ENCODE measurements at regions not wholly inside any gene's neighbourhood (a gene's known extent, or its start where the extent isn't known, plus 50 kb on each side); places are given as distances from the start of the nearest gene placed in this dataset.
A peak's percentile ranks its signal among the peaks of the same experiment; 100 is the strongest.

GRCh38 chr2:41981417-41981816, 66.4 kb upstream of the PKDCC start:
- H3K4me3 Mint-ChIP-seq (ENCODE audit: unreplicated experiment) = no peak overlapping the region
- Histone ChIP-seq H3K4me1 (ENCODE audit: insufficient read depth, low read length) (no peaks in the 10 kb centered on the region), H3K36me3 (ENCODE audit: insufficient read depth, low read length) (no peaks in the 10 kb centered on the region), H3K9ac (ENCODE audit: low read length) (no peak overlapping the region), H3K9me3 (ENCODE audit: insufficient read depth, low read depth, low read length) (no peaks in the 10 kb centered on the region), H3K4me2 (ENCODE audit: low read length) (no peak overlapping the region), H3K4me3 (ENCODE audit: insufficient read depth, low read depth, low read length) (no peak overlapping the region), H3K27ac (ENCODE audit: low read depth, low read length) (no peak overlapping the region), H3K27me3 (ENCODE audit: insufficient read depth, low read length) (peaks cover 7% of the 10 kb centered on the region), H2AFZ (ENCODE audit: low read depth, low read length) (no peak overlapping the region), H3K79me2 (ENCODE audit: insufficient read depth, low read length) (no peaks in the 10 kb centered on the region), H4K20me1 (ENCODE audit: insufficient read depth, low read length) (no peaks in the 10 kb centered on the region)
- H3K36me3 Mint-ChIP-seq (ENCODE audit: low read depth, unreplicated experiment) = no peaks in the 10 kb centered on the region
- peaks cover 5% of the 10 kb centered on the region for H3K9me3 Mint-ChIP-seq (ENCODE audit: unreplicated experiment)
- no peak overlapping the region for H3K27ac Mint-ChIP-seq (ENCODE audit: unreplicated experiment)
- DNase-seq (ENCODE audit: low read depth) (no peak), FAIRE-seq (no peak)
- no peaks in the 10 kb centered on the region for H3K4me1 Mint-ChIP-seq (ENCODE audit: low read depth, unreplicated experiment)
- TF ChIP-seq CTCF (IDR thresholded peaks at IDR 0.05; ENCODE audit: insufficient read depth, low read depth, low read length) = no peak
- no peak for TF ChIP-seq EZH2 (IDR thresholded peaks at IDR 0.05; ENCODE audit: insufficient read depth, low read length)
- H3K27me3 Mint-ChIP-seq (ENCODE audit: low read depth, unreplicated experiment) = peaks cover 10% of the 10 kb centered on the region

GRCh38 chr2:41985573-41986095, 62.2 kb upstream of the PKDCC start:
- no peak overlapping the region for H3K4me3 ChIP-seq (ENCODE audit: insufficient read depth, low read depth, low read length)
- H3K27me3 ChIP-seq (ENCODE audit: insufficient read depth, low read length) = peaks cover 7% of the 10 kb centered on the region
- H3K4me2 ChIP-seq (ENCODE audit: low read length) = no peak overlapping the region
- H3K36me3 ChIP-seq (ENCODE audit: insufficient read depth, low read length) = no peaks in the 10 kb centered on the region
- FAIRE-seq (no peak), DNase-seq (ENCODE audit: low read depth) (no peak)
- no peaks in the 10 kb centered on the region for H4K20me1 ChIP-seq (ENCODE audit: insufficient read depth, low read length)
- H3K27me3 Mint-ChIP-seq (ENCODE audit: low read depth, unreplicated experiment) = peaks cover 12% of the 10 kb centered on the region
- H3K27ac Mint-ChIP-seq (ENCODE audit: unreplicated experiment) = no peak overlapping the region
- H3K79me2 ChIP-seq (ENCODE audit: insufficient read depth, low read length) = no peaks in the 10 kb centered on the region
- H3K36me3 Mint-ChIP-seq (ENCODE audit: low read depth, unreplicated experiment) = no peaks in the 10 kb centered on the region
- H3K9me3 ChIP-seq (ENCODE audit: insufficient read depth, low read depth, low read length) = no peaks in the 10 kb centered on the region
- peaks cover 12% of the 10 kb centered on the region for H3K4me1 Mint-ChIP-seq (ENCODE audit: low read depth, unreplicated experiment)
- no peak overlapping the region for H3K9ac ChIP-seq (ENCODE audit: low read length)
- H3K9me3 Mint-ChIP-seq (ENCODE audit: unreplicated experiment) = peaks cover 2% of the 10 kb centered on the region
- no peak overlapping the region for H3K4me3 Mint-ChIP-seq (ENCODE audit: unreplicated experiment)
- no peak overlapping the region for H3K27ac ChIP-seq (ENCODE audit: low read depth, low read length)
- H3K4me1 ChIP-seq (ENCODE audit: insufficient read depth, low read length) = no peaks in the 10 kb centered on the region
- H2AFZ ChIP-seq (ENCODE audit: low read depth, low read length) = no peak overlapping the region
- no peak for TF ChIP-seq CTCF (IDR thresholded peaks at IDR 0.05; ENCODE audit: insufficient read depth, low read depth, low read length)
- no peak for TF ChIP-seq EZH2 (IDR thresholded peaks at IDR 0.05; ENCODE audit: insufficient read depth, low read length)

- peaks cover 4% of the 10 kb centered on the region for H3K9me3 Mint-ChIP-seq (ENCODE audit: unreplicated experiment)
- Histone ChIP-seq H3K36me3 (ENCODE audit: insufficient read depth, low read length) (no peaks in the 10 kb centered on the region), H3K4me2 (ENCODE audit: low read length) (no peak overlapping the region), H3K4me3 (ENCODE audit: insufficient read depth, low read depth, low read length) (no peak overlapping the region), H3K27ac (ENCODE audit: low read depth, low read length) (no peak overlapping the region), H3K9ac (ENCODE audit: low read length) (no peak overlapping the region), H3K9me3 (ENCODE audit: insufficient read depth, low read depth, low read length) (no peaks in the 10 kb centered on the region), H3K27me3 (ENCODE audit: insufficient read depth, low read length) (no peaks in the 10 kb centered on the region), H3K4me1 (ENCODE audit: insufficient read depth, low read length) (no peaks in the 10 kb centered on the region), H2AFZ (ENCODE audit: low read depth, low read length) (no peak overlapping the region), H3K79me2 (ENCODE audit: insufficient read depth, low read length) (no peaks in the 10 kb centered on the region), H4K20me1 (ENCODE audit: insufficient read depth, low read length) (no peaks in the 10 kb centered on the region)
- no peak for DNase-seq (ENCODE audit: low read depth)
- H3K4me3 Mint-ChIP-seq (ENCODE audit: unreplicated experiment) = no peak overlapping the region
- H3K27me3 Mint-ChIP-seq (ENCODE audit: low read depth, unreplicated experiment) = peaks cover 14% of the 10 kb centered on the region
- H3K4me1 Mint-ChIP-seq (ENCODE audit: low read depth, unreplicated experiment) = peaks cover 18% of the 10 kb centered on the region
- TF ChIP-seq CTCF (IDR thresholded peaks at IDR 0.05; ENCODE audit: insufficient read depth, low read depth, low read length) = no peak
- TF ChIP-seq EZH2 (IDR thresholded peaks at IDR 0.05; ENCODE audit: insufficient read depth, low read length) = no peak
- H3K36me3 Mint-ChIP-seq (ENCODE audit: low read depth, unreplicated experiment) = no peaks in the 10 kb centered on the region
- peak overlapping the region; percentile 7 for H3K27ac Mint-ChIP-seq (ENCODE audit: unreplicated experiment)
- FAIRE-seq = no peak
Measured at GRCh38 chr2:41989501-41990180, 58.2 kb upstream of the PKDCC start.

Measured in astrocyte (in vitro differentiated cells and primary cell).